SK-N-MC (cell line): ENCODE measurements at regions not wholly inside any gene's neighbourhood (a gene's known extent, or its start where the extent isn't known, plus 50 kb on each side); places are given as distances from the start of the nearest gene placed in this dataset.

Experiments
- DNase-seq: peaks from one replicate; pipeline ENCODE4 v3.0.0-alpha.2; 2011; ENCODE audit warnings: low read depth, low spot score
- H3K27ac ChIP-seq: fragments of 200-600 bp; sonication (generic); 2 replicates; pipeline ENCODE4 v1.5.1; 2016; ENCODE audit warnings: mixed run types
- H3K36me3 ChIP-seq: fragments of 200-600 bp; sonication (generic); 2 replicates; pipeline ENCODE4 v1.6.1; 2017; ENCODE audit warnings: antibody characterized with exemption, low read length, mixed read lengths; ENCODE audit not compliant: insufficient read depth
- H3K4me3 ChIP-seq: fragments of 200-600 bp; sonication (generic); 2 replicates; pipeline ENCODE4 v1.5.1; 2016
- H3K9ac ChIP-seq: fragments of 200-600 bp; sonication (generic); 2 replicates; pipeline ENCODE4 v1.8.0; 2017; ENCODE audit warnings: mixed run types, mixed read lengths; ENCODE audit not compliant: insufficient read length
- H3K9me3 ChIP-seq: fragments of 200-600 bp; sonication (generic); 2 replicates; pipeline ENCODE4 v1.6.1; 2017; ENCODE audit warnings: low read depth, mild to moderate bottlenecking, antibody characterized with exemption, low read length, moderate library complexity, mixed read lengths
- EZH2 ChIP-seq: fragments of 200-600 bp; sonication (generic); IDR thresholded peaks from one replicate; pipeline ENCODE4 v1.6.1; 2017; ENCODE audit warnings: antibody characterized with exemption
- FOXP2 ChIP-seq: optimal IDR thresholded peaks from 2 replicates; pipeline ENCODE3; 2011; ENCODE audit warnings: mild to moderate bottlenecking, moderate library complexity; ENCODE audit not compliant: insufficient read depth; ENCODE audit errors: extremely low read length, control extremely low read depth
- POLR2AphosphoS5 ChIP-seq: IDR thresholded peaks from 2 replicates; pipeline ENCODE4 v1.6.1; 2012; ENCODE audit warnings: mild to moderate bottlenecking, low read depth, low read length, borderline replicate concordance

- Histone ChIP-seq H3K4me3 (no peak overlapping the region), H3K36me3 (no peaks in the 10 kb centered on the region), H3K27ac (no peak overlapping the region), H3K9me3 (no peaks in the 10 kb centered on the region), H3K9ac (no peak overlapping the region)
- no peak for DNase-seq
- TF ChIP-seq FOXP2 (no peak), POLR2AphosphoS5 (no peak), EZH2 (no peak)
Measured at GRCh38 chr2:195016841-195017240, 640.2 kb upstream of the SLC39A10 start.

- no peak for DNase-seq
- TF ChIP-seq POLR2AphosphoS5 (no peak), FOXP2 (no peak), EZH2 (no peak)
- H3K27ac ChIP-seq, result no peak overlapping the region
- no peaks in the 10 kb centered on the region for H3K36me3 ChIP-seq
- no peak overlapping the region for H3K9ac ChIP-seq
- no peaks in the 10 kb centered on the region for H3K9me3 ChIP-seq
- H3K4me3 ChIP-seq, result no peak overlapping the region
Measured at GRCh38 chr2:195009202-195009601, 647.8 kb upstream of the SLC39A10 start.

- Histone ChIP-seq H3K4me3 (no peak overlapping the region), H3K9me3 (no peaks in the 10 kb centered on the region), H3K36me3 (no peaks in the 10 kb centered on the region), H3K9ac (no peak overlapping the region), H3K27ac (no peak overlapping the region)
- DNase-seq, result no peak
- TF ChIP-seq FOXP2 (no peak), POLR2AphosphoS5 (no peak), EZH2 (no peak)
Measured at GRCh38 chr2:195006856-195007255, 650.2 kb upstream of the SLC39A10 start.

- H3K4me3 ChIP-seq, result no peak overlapping the region
- no peak overlapping the region for H3K27ac ChIP-seq
- TF ChIP-seq EZH2 (no peak), FOXP2 (no peak), POLR2AphosphoS5 (no peak)
- H3K9ac ChIP-seq, result no peak overlapping the region
- no peaks in the 10 kb centered on the region for H3K36me3 ChIP-seq
- no peaks in the 10 kb centered on the region for H3K9me3 ChIP-seq
- DNase-seq, result no peak
Measured at GRCh38 chr2:195003881-195004471, 653.0 kb upstream of the SLC39A10 start.

DNA sequence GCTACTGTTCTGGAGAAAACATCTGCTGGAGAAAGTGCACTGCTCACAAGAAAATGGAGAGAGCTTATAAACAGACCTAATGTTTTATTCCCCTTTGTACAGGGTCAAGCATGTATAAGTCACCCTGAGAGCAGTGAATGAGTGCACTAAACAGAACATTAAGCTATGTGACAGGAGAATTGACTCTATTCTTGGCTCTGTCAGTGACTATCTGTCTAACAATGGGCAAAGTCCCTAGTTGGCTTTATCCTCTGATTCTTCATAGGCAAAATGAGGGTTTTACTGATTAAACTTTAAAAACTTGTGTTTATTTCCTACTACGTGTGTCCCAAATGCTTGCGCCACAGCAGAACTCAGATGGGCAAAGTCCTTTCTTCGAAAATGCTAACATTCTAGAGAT is 655.1 kb upstream of the SLC39A10 start:
- Histone ChIP-seq H3K36me3 (no peaks in the 10 kb centered on the region), H3K9me3 (no peaks in the 10 kb centered on the region), H3K27ac (no peak overlapping the region), H3K4me3 (no peak overlapping the region), H3K9ac (no peak overlapping the region)
- TF ChIP-seq FOXP2, result no peak
- TF ChIP-seq POLR2AphosphoS5, result no peak
- TF ChIP-seq EZH2, result no peak
- no peak for DNase-seq

GRCh38 chr2:194999771-195000170 is 657.3 kb upstream of the SLC39A10 start:
- no peak overlapping the region for H3K9ac ChIP-seq
- no peaks in the 10 kb centered on the region for H3K9me3 ChIP-seq
- DNase-seq, result no peak
- TF ChIP-seq EZH2, result no peak
- TF ChIP-seq FOXP2, result no peak
- TF ChIP-seq POLR2AphosphoS5, result no peak
- no peak overlapping the region for H3K27ac ChIP-seq
- no peaks in the 10 kb centered on the region for H3K36me3 ChIP-seq
- H3K4me3 ChIP-seq, result no peak overlapping the region

DNA sequence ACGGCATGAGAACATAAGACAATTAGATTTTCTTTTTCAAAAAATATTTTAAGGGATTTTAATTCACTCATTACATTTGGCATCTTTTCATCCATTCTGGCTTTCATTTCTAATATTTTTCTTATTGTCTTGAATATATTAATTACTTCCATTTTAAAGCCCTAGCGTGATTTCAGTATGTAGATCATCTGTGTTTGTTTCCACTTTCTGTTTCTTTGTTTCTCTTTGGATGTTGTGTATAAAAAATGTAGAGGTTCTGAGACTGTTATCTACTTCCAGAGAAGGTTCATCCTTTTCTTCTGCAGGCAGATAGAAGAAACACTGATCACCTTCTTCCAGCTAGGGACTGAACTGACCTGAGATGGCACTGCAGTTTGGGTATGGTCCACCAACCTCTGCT is 664.4 kb upstream of the SLC39A10 start:
- no peak for DNase-seq
- H3K9me3 ChIP-seq, result no peaks in the 10 kb centered on the region
- no peak overlapping the region for H3K9ac ChIP-seq
- no peaks in the 10 kb centered on the region for H3K36me3 ChIP-seq
- H3K27ac ChIP-seq, result no peak overlapping the region
- TF ChIP-seq EZH2, result no peak
- no peak for TF ChIP-seq POLR2AphosphoS5
- TF ChIP-seq FOXP2, result no peak
- no peak overlapping the region for H3K4me3 ChIP-seq

- Histone ChIP-seq H3K9ac (no peak overlapping the region), H3K4me3 (no peak overlapping the region), H3K27ac (no peak overlapping the region), H3K9me3 (no peaks in the 10 kb centered on the region; the same call in 1 of the 2 replicates), H3K36me3 (no peaks in the 10 kb centered on the region)
- no peak for TF ChIP-seq EZH2
- no peak for TF ChIP-seq FOXP2
- no peak for TF ChIP-seq POLR2AphosphoS5
- DNase-seq, result no peak
Measured at GRCh38 chr2:194985258-194985657, 671.8 kb upstream of the SLC39A10 start.

DNA sequence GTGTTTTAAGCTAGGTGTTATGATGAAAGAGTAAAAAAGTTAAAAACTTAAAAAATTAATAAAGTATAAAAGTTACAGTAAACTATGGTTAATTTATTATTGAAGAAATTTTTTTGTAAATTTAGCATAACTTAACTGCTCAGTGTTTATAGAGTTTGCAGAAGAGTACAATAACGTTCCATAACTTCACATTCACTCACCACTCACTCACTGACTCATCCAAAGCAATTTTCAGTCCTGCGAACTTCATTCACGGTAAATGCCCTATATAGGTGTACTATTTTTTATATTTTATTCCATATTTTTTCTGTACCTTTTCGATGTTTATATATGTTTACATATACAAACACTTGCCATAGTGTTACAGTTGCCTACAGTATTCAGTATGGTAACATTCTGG is 694.8 kb upstream of the SLC39A10 start:
- H3K9ac ChIP-seq, result no peak overlapping the region

More for the DNA sequence above, 694.8 kb upstream of the SLC39A10 start:
- no peak for DNase-seq
- Histone ChIP-seq H3K9me3 (no peaks in the 10 kb centered on the region), H3K36me3 (no peaks in the 10 kb centered on the region), H3K4me3 (no peak overlapping the region), H3K27ac (no peak overlapping the region)
- TF ChIP-seq POLR2AphosphoS5, result no peak
- TF ChIP-seq EZH2, result no peak
- TF ChIP-seq FOXP2, result no peak
